GM12878 (cell line): ENCODE measurements at regions not wholly inside any gene's neighbourhood (a gene's known extent, or its start where the extent isn't known, plus 50 kb on each side); places are given as distances from the start of the nearest gene placed in this dataset.

Experiments
- ATAC-seq: fragments of 200-7000 bp; cut with Tn5 transposase; 3 replicates; pipeline ENCODE4 v1.9.1; 2020; ENCODE audit warnings: mild to moderate bottlenecking, moderate library complexity
- BruUV-seq: library from RNA; stranded (reverse); fragments of 400-500 nt; replicated peaks from 2 replicates; lab custom pipeline; 2021; lab: Mats Ljungman, UMichigan
- CTCF ChIA-PET: fragments of 300-600 bp; sonication (Branson Sonifier 250); formaldehyde crosslinking; extraction: SDS; loops from one replicate; lab custom pipeline; 2021; ENCODE audit warnings: inconsistent platforms; lab: Yijun Ruan, JAX
- POLR2A ChIA-PET: fragments of 350-600 bp; formaldehyde crosslinking; extraction: SDS; loops from one replicate; lab custom pipeline; 2021; ENCODE audit warnings: inconsistent platforms; lab: Charles Lee
- RAD21 ChIA-PET: fragments of 300-600 bp; sonication (Branson Sonifier 250); formaldehyde crosslinking; loops from one replicate; lab custom pipeline; 2023; ENCODE audit warnings: antibody characterized with exemption; ENCODE audit not compliant: unreplicated experiment; lab: Charles Lee
- SMC1A ChIA-PET: fragments of 300-600 bp; sonication (Branson Sonifier 250); formaldehyde crosslinking; loops from one replicate; lab custom pipeline; 2023; ENCODE audit not compliant: unreplicated experiment, uncharacterized antibody; lab: Charles Lee
- DNase-seq: peaks from one replicate; pipeline ENCODE4 v3.0.0-alpha.2; 2011; ENCODE audit warnings: low read depth, low spot score
- FAIRE-seq: peaks from 3 replicates; lab custom pipeline; 2011; peaks lifted over from hg19 to GRCh38; lab: Jason Lieb, UNC
- H2AFZ ChIP-seq: 2 replicates; pipeline ENCODE4 v1.6.0; 2011; ENCODE audit warnings: low read depth, low read length, control low read depth; ENCODE audit not compliant: control insufficient read depth
- H3K27ac ChIP-seq: 2 replicates; pipeline ENCODE4 v1.5.1; 2011; ENCODE audit warnings: control low read depth; ENCODE audit not compliant: control insufficient read depth, insufficient read depth
- H3K27me3 ChIP-seq, 2 experiments: replicated peaks in 1 of 2; 2 replicates each; pipeline versions ENCODE4 v1.6.0 to v1.6.1; 2011; ENCODE audit warnings: low read length in 1 of 2; ENCODE audit not compliant: control insufficient read depth in 2 of 2, insufficient read depth in 2 of 2
- H3K36me3 ChIP-seq, 2 experiments: 2 replicates each; pipeline ENCODE4 v1.5.1; 2011; ENCODE audit warnings: low read length in 1 of 2; ENCODE audit not compliant: control insufficient read depth in 2 of 2, insufficient read depth in 2 of 2
- H3K4me1 ChIP-seq: 2 replicates; pipeline ENCODE4 v1.6.1; 2011; ENCODE audit warnings: mild to moderate bottlenecking, low read length, moderate library complexity, mixed read lengths; ENCODE audit not compliant: control insufficient read depth, insufficient read depth
- H3K4me2 ChIP-seq: 2 replicates; pipeline ENCODE4 v1.6.0; 2011; ENCODE audit warnings: control low read depth; ENCODE audit not compliant: control insufficient read depth, insufficient read depth
- H3K4me3 ChIP-seq: fragments of 200-600 bp; sonication (generic); 2 replicates; pipeline ENCODE4 v1.5.1; 2016
- H3K79me2 ChIP-seq: 2 replicates; pipeline ENCODE4 v1.6.0; 2011; ENCODE audit warnings: low read length; ENCODE audit not compliant: control insufficient read depth, insufficient read depth
- H3K9ac ChIP-seq: 2 replicates; pipeline ENCODE4 v1.8.0; 2011; ENCODE audit warnings: low read length, control low read depth, mixed read lengths; ENCODE audit not compliant: control insufficient read depth, insufficient read depth
- H3K9me3 ChIP-seq: replicated peaks from 3 replicates; pipeline ENCODE4 v1.5.1; 2011; ENCODE audit warnings: mild to moderate bottlenecking, low read length; ENCODE audit not compliant: control insufficient read depth, insufficient read depth
- H4K20me1 ChIP-seq: 2 replicates; pipeline ENCODE4 v1.6.0; 2011; ENCODE audit not compliant: control insufficient read depth, insufficient read depth
- E2F4 ChIP-seq: IDR thresholded peaks from 2 replicates; pipeline ENCODE4 v1.6.1; 2012; ENCODE audit warnings: low read depth, low read length, improper control_type of control experiment
- GABPA ChIP-seq: IDR thresholded peaks from 2 replicates; pipeline ENCODE4 v1.6.1; 2014; ENCODE audit warnings: antibody characterized with exemption, low read depth, mild to moderate bottlenecking, inconsistent platforms
- HSF1 ChIP-seq: fragments of 150-350 bp; IDR thresholded peaks from 2 replicates; pipeline ENCODE4 v1.6.1; 2014; ENCODE audit warnings: mild to moderate bottlenecking, low read depth, low read length
- KDM1A ChIP-seq: fragments of 200-600 bp; sonication (generic); IDR thresholded peaks from 2 replicates; pipeline ENCODE4 v1.6.1; 2016; ENCODE audit warnings: borderline replicate concordance
- LARP7 ChIP-seq: fragments of 450-650 bp; IDR thresholded peaks from 2 replicates; pipeline ENCODE4 v1.6.1; 2017; ENCODE audit warnings: mild to moderate bottlenecking
- MYB ChIP-seq: fragments of 150-350 bp; IDR thresholded peaks from 2 replicates; pipeline ENCODE4 v1.6.1; 2014; ENCODE audit warnings: mild to moderate bottlenecking, low read depth, low read length, borderline replicate concordance
- PAX8 ChIP-seq: fragments of 450-650 bp; IDR thresholded peaks from 2 replicates; pipeline ENCODE4 v1.6.1; 2017; ENCODE audit warnings: mild to moderate bottlenecking, moderate library complexity
- SIX5 ChIP-seq: IDR thresholded peaks from 2 replicates; pipeline ENCODE4 v1.6.1; 2011; ENCODE audit warnings: mild to moderate bottlenecking, low read depth, low read length, moderate library complexity; ENCODE audit not compliant: severe bottlenecking
- SPI1 ChIP-seq: IDR thresholded peaks from 2 replicates; pipeline ENCODE4 v1.6.1; 2011; ENCODE audit warnings: low read depth, mild to moderate bottlenecking, low read length, moderate library complexity, borderline replicate concordance; ENCODE audit not compliant: insufficient read depth
- SREBF2 ChIP-seq: IDR thresholded peaks from 2 replicates; pipeline ENCODE4 v1.6.1; 2012; ENCODE audit warnings: mild to moderate bottlenecking, low read length
- YBX1 ChIP-seq: fragments of 450-650 bp; IDR thresholded peaks from 2 replicates; pipeline ENCODE4 v1.6.1; 2016; ENCODE audit warnings: antibody characterized with exemption
- WGBS: methylation state at CpG from one replicate; pipeline ENCODE4 v1.1.6; 2016; ENCODE audit warnings: low lambda C conversion rate; ENCODE audit not compliant: insufficient replicate concordance, insufficient coverage; ENCODE audit errors: missing lambda C conversion rate; 5-methylcytosine and 5-hydroxymethylcytosine counted together
- in situ Hi-C: fragments of 300-500 bp; cut with MboI; formaldehyde crosslinking; loops from 9 replicates; pipeline ENCODE4 v1.14.3; 2018; ENCODE audit warnings: mixed read lengths
- intact Hi-C: fragments of 100-400 bp; cut with micrococcal nuclease; formaldehyde crosslinking; loops from one replicate; pipeline ENCODE4 v1.14.2; 2022; ENCODE audit not compliant: unreplicated experiment

- Histone ChIP-seq H3K4me2 (no peak overlapping the region), H3K9me3 (no peaks in the 10 kb centered on the region; the same call in 2 of the 3 replicates), H3K4me3 (no peak overlapping the region), H3K36me3 (no peaks in the 10 kb centered on the region), H3K79me2 (no peaks in the 10 kb centered on the region), H4K20me1 (no peaks in the 10 kb centered on the region), H3K27me3 (no peaks in the 10 kb centered on the region), H2AFZ (no peak overlapping the region), H3K27ac (no peak overlapping the region), H3K9ac (no peak overlapping the region), H3K4me1 (no peaks in the 10 kb centered on the region)
- ChIA-PET RAD21 (no interaction called here), CTCF (no interaction called here), POLR2A (no interaction called here), SMC1A (no interaction called here)
- TF ChIP-seq YBX1 (no peak), LARP7 (no peak), SPI1 (no peak), GABPA (no peak), PAX8 (no peak), SREBF2 (no peak), HSF1 (no peak), MYB (no peak), KDM1A (no peak), E2F4 (no peak), SIX5 (no peak)
- no peak for FAIRE-seq
- DNase-seq, result no peak
- in situ Hi-C loops, result no loop called here
- 19% methylated on average over 4 of the region's 4 CpGs for WGBS
- intact Hi-C loops, result no loop called here
- BruUV-seq, result no TSS peak
- no peak for ATAC-seq
Observed at GRCh38 chr5:2217219-2217618, 334.5 kb upstream of the IRX4 start.
